IMR-90 (cell line): ENCODE measurements at regions not wholly inside any gene's neighbourhood (a gene's known extent, or its start where the extent isn't known, plus 50 kb on each side); places are given as distances from the start of the nearest gene placed in this dataset.

ENCODE experiments used
- ATAC-seq: fragments of 200-7000 bp; cut with Tn5 transposase; 2 replicates; pipeline ENCODE4 v1.9.1; 2020; ENCODE audit warnings: low read depth, mild to moderate bottlenecking, moderate library complexity
- BruUV-seq: library from RNA; stranded (reverse); fragments of 400-500 nt; replicated peaks from 2 replicates; lab custom pipeline; 2021; lab: Mats Ljungman, UMichigan
- CTCF ChIA-PET: fragments of 300-600 bp; formaldehyde crosslinking; extraction: SDS; loops from one replicate; lab custom pipeline; 2021; ENCODE audit warnings: antibody characterized with exemption; lab: Yijun Ruan, JAX
- POLR2A ChIA-PET: fragments of 300-600 bp; sonication (Branson Sonifier 250); formaldehyde crosslinking; loops from one replicate; lab custom pipeline; 2022; ENCODE audit warnings: antibody characterized with exemption; ENCODE audit not compliant: unreplicated experiment; lab: Charles Lee
- DNase-seq: peaks from one replicate; pipeline ENCODE4 v3.0.0; 2013
- H2AFZ ChIP-seq: replicated peaks from 2 replicates; pipeline ENCODE3; 2013; ENCODE audit warnings: low read length, mild to moderate bottlenecking; ENCODE audit not compliant: poor library complexity
- H2AK5ac ChIP-seq: 2 replicates; pipeline ENCODE4 v1.6.1; 2013; ENCODE audit warnings: low read depth, low read length, inconsistent platforms
- H2AK9ac ChIP-seq: replicated peaks from 2 replicates; pipeline ENCODE3; 2013; ENCODE audit warnings: mild to moderate bottlenecking, low read depth, low read length, moderate library complexity; ENCODE audit not compliant: poor library complexity
- H2BK120ac ChIP-seq: 2 replicates; pipeline ENCODE4 v1.6.1; 2013; ENCODE audit warnings: low read depth, low read length, inconsistent platforms
- H2BK15ac ChIP-seq: 3 replicates; pipeline ENCODE4 v1.6.1; 2013; ENCODE audit warnings: low read depth, low read length, inconsistent platforms
- H2BK20ac ChIP-seq: 2 replicates; pipeline ENCODE4 v1.6.1; 2013; ENCODE audit warnings: low read depth, mild to moderate bottlenecking, inconsistent platforms, low read length, moderate library complexity
- H2BK5ac ChIP-seq: 2 replicates; pipeline ENCODE4 v1.6.1; 2013; ENCODE audit warnings: mild to moderate bottlenecking, low read depth, low read length, inconsistent platforms; ENCODE audit not compliant: poor library complexity, severe bottlenecking
- H3K14ac ChIP-seq: replicated peaks from 2 replicates; pipeline ENCODE4 v1.6.1; 2013; ENCODE audit warnings: low read depth, low read length, inconsistent platforms
- H3K18ac ChIP-seq: 2 replicates; pipeline ENCODE4 v1.6.1; 2013; ENCODE audit warnings: low read depth, low read length, control low read depth
- H3K23ac ChIP-seq: 2 replicates; pipeline ENCODE4 v1.6.1; 2013; ENCODE audit warnings: low read depth, low read length, inconsistent platforms
- H3K27ac ChIP-seq: 2 replicates; pipeline ENCODE4 v1.5.1; 2013; ENCODE audit warnings: mild to moderate bottlenecking, control low read depth, low read length; ENCODE audit not compliant: insufficient read depth
- H3K27me3 ChIP-seq: 2 replicates; pipeline ENCODE4 v1.6.1; 2013; ENCODE audit warnings: low read length; ENCODE audit not compliant: control insufficient read depth, insufficient read depth
- H3K36me3 ChIP-seq: 2 replicates; pipeline ENCODE4 v1.6.1; 2013; ENCODE audit warnings: low read length, mixed read lengths; ENCODE audit not compliant: control insufficient read depth, insufficient read depth
- H3K4ac ChIP-seq: 2 replicates; pipeline ENCODE4 v1.6.1; 2013; ENCODE audit warnings: low read depth, low read length, inconsistent platforms
- H3K4me1 ChIP-seq: 2 replicates; pipeline ENCODE4 v1.6.1; 2013; ENCODE audit warnings: low read length, mixed read lengths; ENCODE audit not compliant: control insufficient read depth, insufficient read depth
- H3K4me2 ChIP-seq: 2 replicates; pipeline ENCODE4 v1.6.1; 2013; ENCODE audit warnings: low read depth, mild to moderate bottlenecking, control low read depth, low read length, moderate library complexity
- H3K4me3 ChIP-seq: 2 replicates; pipeline ENCODE4 v1.5.1; 2013; ENCODE audit warnings: low read depth, mild to moderate bottlenecking, control low read depth, low read length, moderate library complexity; ENCODE audit not compliant: insufficient read depth
- H3K56ac ChIP-seq: 2 replicates; pipeline ENCODE4 v1.6.1; 2013; ENCODE audit warnings: low read length, inconsistent platforms; ENCODE audit not compliant: insufficient read depth; ENCODE audit errors: extremely low read depth
- H3K79me1 ChIP-seq, 2 experiments: 2 replicates each; pipeline ENCODE4 v1.6.1; 2013; ENCODE audit warnings: low read length in 2 of 2, inconsistent platforms in 1 of 2, low read depth in 1 of 2
- H3K9ac ChIP-seq: 2 replicates; pipeline ENCODE4 v1.6.1; 2013; ENCODE audit warnings: low read depth, low read length, control low read depth
- H3K9me1 ChIP-seq: 2 replicates; pipeline ENCODE4 v1.6.1; 2013; ENCODE audit warnings: low read length, inconsistent platforms; ENCODE audit not compliant: insufficient read depth
- H3K9me3 ChIP-seq: 2 replicates; pipeline ENCODE4 v1.6.1; 2013; ENCODE audit warnings: low read length; ENCODE audit not compliant: control insufficient read depth, insufficient read depth
- H4K20me1 ChIP-seq: 2 replicates; pipeline ENCODE4 v1.6.1; 2013; ENCODE audit warnings: low read length, inconsistent platforms; ENCODE audit not compliant: insufficient read depth
- H4K5ac ChIP-seq: 2 replicates; pipeline ENCODE4 v1.6.1; 2013; ENCODE audit warnings: mild to moderate bottlenecking, low read depth, low read length, control low read depth
- H4K8ac ChIP-seq, 2 experiments: 2 replicates each; pipeline ENCODE4 v1.6.1; 2013; ENCODE audit warnings: low read depth in 2 of 2, low read length in 2 of 2, control low read depth in 1 of 2, inconsistent platforms in 1 of 2
- H4K91ac ChIP-seq: 2 replicates; pipeline ENCODE4 v1.6.1; 2013; ENCODE audit warnings: low read depth, low read length, inconsistent platforms; ENCODE audit not compliant: insufficient read depth
- BHLHE40 ChIP-seq: fragments of 150-350 bp; IDR thresholded peaks from 2 replicates; pipeline ENCODE4 v1.6.1; 2016; ENCODE audit warnings: mild to moderate bottlenecking, low read depth, low read length
- CHD1 ChIP-seq: IDR thresholded peaks from 2 replicates; pipeline ENCODE4 v1.6.1; 2012; ENCODE audit warnings: low read depth, low read length, improper control_type of control experiment
- FOS ChIP-seq: fragments of 150-350 bp; IDR thresholded peaks from 2 replicates; pipeline ENCODE4 v1.6.1; 2016; ENCODE audit warnings: low read depth, low read length
- MXI1 ChIP-seq: IDR thresholded peaks from 2 replicates; pipeline ENCODE4 v1.6.1; 2012; ENCODE audit warnings: low read depth, mild to moderate bottlenecking, low read length, moderate library complexity, borderline replicate concordance
- NFE2L2 ChIP-seq: fragments of 150-350 bp; IDR thresholded peaks from 2 replicates; pipeline ENCODE4 v1.6.1; 2016; ENCODE audit warnings: low read depth, mild to moderate bottlenecking, low read length
- POLR2A ChIP-seq: IDR thresholded peaks from 2 replicates; pipeline ENCODE4 v1.6.1; 2012; ENCODE audit warnings: mild to moderate bottlenecking, low read depth, low read length
- RAD21 ChIP-seq: IDR thresholded peaks from 2 replicates; pipeline ENCODE4 v1.6.1; 2012; ENCODE audit warnings: low read length, improper control_type of control experiment
- RCOR1 ChIP-seq: IDR thresholded peaks from 2 replicates; pipeline ENCODE4 v1.6.1; 2012; ENCODE audit warnings: mild to moderate bottlenecking, low read length, improper control_type of control experiment; ENCODE audit not compliant: insufficient replicate concordance
- RFX5 ChIP-seq: IDR thresholded peaks from 2 replicates; pipeline ENCODE4 v1.8.0; 2012; ENCODE audit warnings: low read depth, mild to moderate bottlenecking, low read length, moderate library complexity
- SMC3 ChIP-seq: fragments of 150-350 bp; IDR thresholded peaks from 2 replicates; pipeline ENCODE4 v1.6.1; 2016; ENCODE audit warnings: low read depth, mild to moderate bottlenecking, antibody characterized with exemption, low read length, moderate library complexity
- WGBS, 2 experiments: methylation state at CpG; one replicate each; pipeline versions ENCODE4 v1.1.5 to v1.1.7; 2013; ENCODE audit warnings: missing lambda C conversion rate in 2 of 2; ENCODE audit not compliant: insufficient read length in 1 of 2; ENCODE audit errors: extremely low coverage in 2 of 2; 5-methylcytosine and 5-hydroxymethylcytosine counted together
- dilution Hi-C: fragments of 300-500 bp; cut with HindIII; formaldehyde crosslinking; loops from one replicate; pipeline ENCODE4 v1.14.3; 2018; ENCODE audit warnings: low sequenced_read_pairs; ENCODE audit not compliant: unreplicated experiment
- in situ Hi-C: fragments of 300-500 bp; cut with MboI; formaldehyde crosslinking; loops from 3 replicates; pipeline ENCODE4 v1.14.3; 2019; ENCODE audit warnings: low sequenced_read_pairs, inconsistent platforms, mixed read lengths
- intact Hi-C: fragments of 100-400 bp; cut with micrococcal nuclease; formaldehyde crosslinking; loops from 2 replicates; pipeline ENCODE4 v1.10.0; 2022
- TF ChIP-seq, protein P1 (sequence below): fragments of 150-350 bp; IDR thresholded peaks from 2 replicates; pipeline ENCODE4 v1.6.1; 2016; ENCODE audit warnings: low read depth, mild to moderate bottlenecking, low read length, moderate library complexity, borderline replicate concordance
- TF ChIP-seq, protein P2 (sequence below): fragments of 150-350 bp; IDR thresholded peaks from 2 replicates; pipeline ENCODE4 v1.6.1; 2017; ENCODE audit warnings: mild to moderate bottlenecking, antibody characterized with exemption, low read length, low read depth

GRCh38 chr3:141421186-141421585 is 52.9 kb downstream of the ZBTB38 start:
- Histone ChIP-seq H3K9me1 (peaks cover 28% of the 10 kb centered on the region), H4K8ac (peak overlapping the region; percentile 65 to 86; a peak in 3 of 4 replicates), H3K4me2 (peak overlapping the region; percentile 21; the same call in 1 of the 2 replicates), H2BK120ac (peak overlapping the region; percentile 95), H3K18ac (peak overlapping the region; percentile 94; the same call in 1 of the 2 replicates), H3K27ac (peak overlapping the region; percentile 74), H3K79me1 (peaks cover 43 to 85% of the 10 kb centered on the region in 2 experiments), H4K20me1 (no peaks in the 10 kb centered on the region), H3K9me3 (no peaks in the 10 kb centered on the region), H3K4me3 (no peak overlapping the region), H3K36me3 (peaks cover 37% of the 10 kb centered on the region), H2AFZ (no peak overlapping the region), H3K4ac (peak overlapping the region; percentile 98), H2BK5ac (peak overlapping the region; percentile 98), H2BK15ac (peak overlapping the region; percentile 36; the same call in 2 of the 3 replicates), H3K9ac (no peak overlapping the region; the same call in 1 of the 2 replicates), H3K27me3 (no peaks in the 10 kb centered on the region), H3K4me1 (peaks cover 21% of the 10 kb centered on the region), H4K5ac (peak overlapping the region; percentile 86), H2BK20ac (peak overlapping the region; percentile 87), H3K56ac (peak overlapping the region; percentile 42), H2AK9ac (no peak overlapping the region), H4K91ac (peak overlapping the region; percentile 95), H2AK5ac (peak overlapping the region; percentile 88), H3K14ac (peak overlapping the region; percentile 82), H3K23ac (peak overlapping the region; percentile 89; the same call in 1 of the 2 replicates)
- WGBS, 2 experiments, result no CpG with 5 or more reads among the region's 2 CpGs
- DNase-seq (no peak), ATAC-seq (no peak)
- dilution Hi-C loops, result no loop called here
- CTCF ChIA-PET, result interaction anchor here (0.7 kb wide), 1 partner anchor 159 kb away, joined by 3 read pairs; no protein-coding TSS in a partner anchor
- no TSS peak for BruUV-seq
- intact Hi-C loops, result no loop called here
- in situ Hi-C loops, result no loop called here
- POLR2A ChIA-PET, result interaction anchor here (1.0 kb wide), 1 partner anchor 36 kb away, joined by 3 read pairs; no protein-coding TSS in a partner anchor
- TF ChIP-seq SMC3 (no peak), BHLHE40 (no peak), RAD21 (no peak), NFE2L2 (no peak), MXI1 (no peak), POLR2A (no peak), CHD1 (no peak), FOS (no peak), RFX5 (no peak), RCOR1 (no peak)
- TF ChIP-seq, protein P1, sequence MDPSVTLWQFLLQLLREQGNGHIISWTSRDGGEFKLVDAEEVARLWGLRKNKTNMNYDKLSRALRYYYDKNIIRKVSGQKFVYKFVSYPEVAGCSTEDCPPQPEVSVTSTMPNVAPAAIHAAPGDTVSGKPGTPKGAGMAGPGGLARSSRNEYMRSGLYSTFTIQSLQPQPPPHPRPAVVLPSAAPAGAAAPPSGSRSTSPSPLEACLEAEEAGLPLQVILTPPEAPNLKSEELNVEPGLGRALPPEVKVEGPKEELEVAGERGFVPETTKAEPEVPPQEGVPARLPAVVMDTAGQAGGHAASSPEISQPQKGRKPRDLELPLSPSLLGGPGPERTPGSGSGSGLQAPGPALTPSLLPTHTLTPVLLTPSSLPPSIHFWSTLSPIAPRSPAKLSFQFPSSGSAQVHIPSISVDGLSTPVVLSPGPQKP, result no peak
- TF ChIP-seq, protein P2, sequence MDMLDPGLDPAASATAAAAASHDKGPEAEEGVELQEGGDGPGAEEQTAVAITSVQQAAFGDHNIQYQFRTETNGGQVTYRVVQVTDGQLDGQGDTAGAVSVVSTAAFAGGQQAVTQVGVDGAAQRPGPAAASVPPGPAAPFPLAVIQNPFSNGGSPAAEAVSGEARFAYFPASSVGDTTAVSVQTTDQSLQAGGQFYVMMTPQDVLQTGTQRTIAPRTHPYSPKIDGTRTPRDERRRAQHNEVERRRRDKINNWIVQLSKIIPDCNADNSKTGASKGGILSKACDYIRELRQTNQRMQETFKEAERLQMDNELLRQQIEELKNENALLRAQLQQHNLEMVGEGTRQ, result no peak
